MM.1S (cell line): ENCODE measurements at regions not wholly inside any gene's neighbourhood (a gene's known extent, or its start where the extent isn't known, plus 50 kb on each side); places are given as distances from the start of the nearest gene placed in this dataset.
A peak's percentile ranks its signal among the peaks of the same experiment; 100 is the strongest.
"Not testable (repeated sequence)": the region's sequence is repeated elsewhere in the genome, so short reads cannot be mapped to it uniquely, and the experiment has no call there.

Source experiments
- DNase-seq: peaks from one replicate; pipeline ENCODE4 v3.0.0-alpha.2; 2015
- H2AFZ ChIP-seq: fragments of 300-600 bp; sonication (generic); 2 replicates; pipeline ENCODE4 v1.6.0; 2016; ENCODE audit warnings: antibody characterized with exemption, low read length
- H3F3A ChIP-seq: fragments of 300-600 bp; sonication (generic); 2 replicates; pipeline ENCODE4 v1.6.1; 2016; ENCODE audit warnings: mild to moderate bottlenecking, antibody characterized with exemption, low read length, moderate library complexity, mixed read lengths; ENCODE audit not compliant: insufficient read depth
- H3K27ac ChIP-seq: fragments of 300-600 bp; sonication (generic); 2 replicates; pipeline ENCODE4 v1.5.1; 2016; ENCODE audit warnings: mild to moderate bottlenecking, low read length
- H3K27me3 ChIP-seq: fragments of 300-600 bp; sonication (generic); replicated peaks from 2 replicates; pipeline ENCODE4 v1.6.0; 2016; ENCODE audit warnings: low read length; ENCODE audit not compliant: insufficient read depth
- H3K36me3 ChIP-seq: fragments of 300-600 bp; sonication (generic); replicated peaks from 2 replicates; pipeline ENCODE4 v1.6.1; 2016; ENCODE audit warnings: mild to moderate bottlenecking, low read length, mixed read lengths; ENCODE audit not compliant: insufficient read depth
- H3K4me1 ChIP-seq: fragments of 300-600 bp; sonication (generic); 2 replicates; pipeline ENCODE4 v1.6.1; 2016; ENCODE audit warnings: low read length, mixed read lengths
- H3K4me2 ChIP-seq: fragments of 300-600 bp; sonication (generic); 2 replicates; pipeline ENCODE4 v1.6.0; 2016; ENCODE audit warnings: low read depth, low read length
- H3K4me3 ChIP-seq: fragments of 300-600 bp; sonication (generic); 2 replicates; pipeline ENCODE4 v1.5.1; 2016; ENCODE audit warnings: low read length, mixed read lengths
- H3K79me2 ChIP-seq: fragments of 300-600 bp; sonication (generic); 2 replicates; pipeline ENCODE4 v1.6.1; 2016; ENCODE audit warnings: mixed run types, low read length, mixed read lengths
- H3K9ac ChIP-seq: fragments of 300-600 bp; sonication (generic); 2 replicates; pipeline ENCODE4 v1.6.1; 2016; ENCODE audit warnings: low read length, mixed read lengths
- H3K9me2 ChIP-seq: fragments of 300-600 bp; sonication (generic); replicated peaks from 2 replicates; pipeline ENCODE4 v1.6.1; 2016; ENCODE audit warnings: mild to moderate bottlenecking, low read length, mixed read lengths; ENCODE audit not compliant: insufficient read depth
- H3K9me3 ChIP-seq: fragments of 300-600 bp; sonication (generic); replicated peaks from 2 replicates; pipeline ENCODE4 v1.6.1; 2016; ENCODE audit warnings: mild to moderate bottlenecking, low read length, mixed read lengths; ENCODE audit not compliant: insufficient read depth
- H4K20me1 ChIP-seq: fragments of 300-600 bp; sonication (generic); 2 replicates; pipeline ENCODE4 v1.6.1; 2016; ENCODE audit warnings: mild to moderate bottlenecking, low read length, moderate library complexity, mixed read lengths; ENCODE audit not compliant: insufficient read depth
- CTCF ChIP-seq: fragments of 300-600 bp; sonication (generic); IDR thresholded peaks from 2 replicates; pipeline ENCODE4 v1.5.1; 2016; ENCODE audit warnings: antibody characterized with exemption, low read length, mixed read lengths
- EZH2 ChIP-seq: fragments of 300-600 bp; sonication (generic); optimal IDR thresholded peaks from 2 replicates; pipeline ENCODE3; 2017; ENCODE audit warnings: low read depth, mild to moderate bottlenecking, antibody characterized with exemption, low read length, mixed read lengths
- EZH2phosphoT487 ChIP-seq: fragments of 300-600 bp; sonication (generic); IDR thresholded peaks from 2 replicates; pipeline ENCODE4 v1.6.1; 2018; ENCODE audit warnings: antibody characterized with exemption, low read length

- H3K27ac ChIP-seq = no peak overlapping the region
- H2AFZ ChIP-seq = no peak overlapping the region
- no peak overlapping the region for H3K4me2 ChIP-seq
- DNase-seq = no peak
- H3K9ac ChIP-seq = no peak overlapping the region
- H3K9me2 ChIP-seq = 0 out of 2 replicates have a peak, but pooled peaks cover 4% of the 10 kb centered on the region
- TF ChIP-seq EZH2 (no peak), CTCF (no peak), EZH2phosphoT487 (no peak)
- H3K36me3 ChIP-seq = no peaks in the 10 kb centered on the region
- H3K9me3 ChIP-seq = no peaks in the 10 kb centered on the region
- H3K4me1 ChIP-seq = no peaks in the 10 kb centered on the region
- no peaks in the 10 kb centered on the region for H3K79me2 ChIP-seq
- no peaks in the 10 kb centered on the region for H3K27me3 ChIP-seq
- H4K20me1 ChIP-seq = no peaks in the 10 kb centered on the region
- H3F3A ChIP-seq = no peaks in the 10 kb centered on the region
- no peak overlapping the region for H3K4me3 ChIP-seq
These were observed 261.7 kb upstream of the MAP2 start for GRCh38 chr2:209162129-209162528.

GRCh38 chr2:209181984-209182383 lies 241.9 kb upstream of the MAP2 start:
- Histone ChIP-seq H3K27ac (no peak overlapping the region), H3K4me1 (no peaks in the 10 kb centered on the region), H3K36me3 (no peaks in the 10 kb centered on the region), H3K4me2 (no peak overlapping the region), H3K4me3 (no peak overlapping the region), H3K79me2 (no peaks in the 10 kb centered on the region), H3K9ac (no peak overlapping the region), H4K20me1 (no peaks in the 10 kb centered on the region), H3K9me3 (no peaks in the 10 kb centered on the region), H3F3A (no peaks in the 10 kb centered on the region), H2AFZ (no peak overlapping the region), H3K27me3 (no peaks in the 10 kb centered on the region), H3K9me2 (no peaks in the 10 kb centered on the region)
- DNase-seq = no peak
- TF ChIP-seq EZH2phosphoT487 = no peak
- TF ChIP-seq EZH2 = no peak
- TF ChIP-seq CTCF = no peak

- H3F3A ChIP-seq, H2AFZ ChIP-seq, H3K9ac ChIP-seq, H3K9me3 ChIP-seq, H3K36me3 ChIP-seq, H3K27ac ChIP-seq, H3K4me1 ChIP-seq, H3K27me3 ChIP-seq, H3K4me3 ChIP-seq, H4K20me1 ChIP-seq, H3K9me2 ChIP-seq, H3K79me2 ChIP-seq, H3K4me2 ChIP-seq: not testable (repeated sequence)
- DNase-seq = peak; percentile 55
These were observed 237.0 kb upstream of the MAP2 start for GRCh38 chr2:209186886-209187285.

GRCh38 chr2:209189893-209190292 lies 234.0 kb upstream of the MAP2 start:
- Histone ChIP-seq H3K4me2 (no peak overlapping the region), H2AFZ (no peak overlapping the region), H3K27me3 (no peaks in the 10 kb centered on the region), H3F3A (no peaks in the 10 kb centered on the region), H3K79me2 (no peaks in the 10 kb centered on the region), H3K36me3 (no peaks in the 10 kb centered on the region), H4K20me1 (no peaks in the 10 kb centered on the region), H3K9me2 (no peaks in the 10 kb centered on the region), H3K4me3 (no peak overlapping the region), H3K9ac (no peak overlapping the region), H3K4me1 (no peaks in the 10 kb centered on the region), H3K9me3 (no peaks in the 10 kb centered on the region), H3K27ac (no peak overlapping the region)
- DNase-seq = peak; percentile 21
- TF ChIP-seq CTCF (no peak), EZH2phosphoT487 (no peak), EZH2 (no peak)
